ENCODE measurements at regions not wholly inside any gene's neighbourhood (a gene's known extent, or its start where the extent isn't known, plus 50 kb on each side); places are given as distances from the start of the nearest gene placed in this dataset.
"Not testable (repeated sequence)": the region's sequence is repeated elsewhere in the genome, so short reads cannot be mapped to it uniquely, and the experiment has no call there.

GRCh38 chr2:20130160-20130560 is 78.7 kb upstream of the LAPTM4A start:
- DNase-seq, result no peak

DNA sequence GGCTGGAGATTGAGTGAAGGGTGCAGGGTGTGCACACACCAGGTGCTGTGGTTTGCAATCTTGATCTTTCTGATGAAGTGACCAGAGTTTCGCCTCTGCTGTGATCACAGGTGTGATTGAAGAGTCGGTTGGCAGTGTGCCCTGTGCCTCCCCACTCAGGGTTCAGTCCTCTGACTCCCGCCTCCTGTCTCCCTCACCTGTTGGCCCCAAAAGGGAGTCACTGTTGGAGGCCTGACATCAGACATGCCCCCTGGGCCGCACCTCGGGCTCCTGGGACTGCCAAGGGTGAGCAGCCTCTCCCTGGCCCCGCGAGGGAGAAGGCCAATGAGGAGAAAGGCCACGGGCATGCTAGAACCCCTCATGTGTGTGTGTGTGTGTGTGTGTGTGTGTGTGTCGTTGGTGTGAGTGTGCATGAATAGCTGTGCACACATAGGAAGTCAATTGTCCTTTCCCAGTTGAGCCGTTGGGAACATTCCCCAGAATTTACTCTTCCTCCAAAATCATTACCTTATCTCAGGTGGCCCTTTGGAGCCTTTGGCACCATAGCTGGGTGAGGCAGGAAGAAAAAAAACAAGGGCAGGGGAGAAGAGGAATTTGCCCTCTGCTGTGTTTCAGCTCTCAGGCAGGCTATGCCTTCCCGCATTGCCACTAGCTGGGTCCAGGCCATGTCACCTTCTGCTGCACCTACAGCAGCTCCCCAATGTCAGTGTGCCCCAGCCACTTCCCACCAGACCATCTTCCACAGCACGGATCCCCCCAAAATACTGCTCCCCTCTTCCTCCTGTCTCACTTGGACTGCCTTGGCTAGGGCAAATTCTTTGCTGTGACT is 78.1 kb upstream of the LAPTM4A start:
- no peak for DNase-seq

- no peak for DNase-seq
Measured at GRCh38 chr2:20128506-20129330, 77.3 kb upstream of the LAPTM4A start.

- no peak for DNase-seq
Measured at GRCh38 chr2:20126469-20126868, 75.0 kb upstream of the LAPTM4A start.

GRCh38 chr2:20126040-20126439 is 74.6 kb upstream of the LAPTM4A start:
- no peak for DNase-seq

GRCh38 chr2:20125616-20126015 is 74.2 kb upstream of the LAPTM4A start:
- no peak for DNase-seq

DNA sequence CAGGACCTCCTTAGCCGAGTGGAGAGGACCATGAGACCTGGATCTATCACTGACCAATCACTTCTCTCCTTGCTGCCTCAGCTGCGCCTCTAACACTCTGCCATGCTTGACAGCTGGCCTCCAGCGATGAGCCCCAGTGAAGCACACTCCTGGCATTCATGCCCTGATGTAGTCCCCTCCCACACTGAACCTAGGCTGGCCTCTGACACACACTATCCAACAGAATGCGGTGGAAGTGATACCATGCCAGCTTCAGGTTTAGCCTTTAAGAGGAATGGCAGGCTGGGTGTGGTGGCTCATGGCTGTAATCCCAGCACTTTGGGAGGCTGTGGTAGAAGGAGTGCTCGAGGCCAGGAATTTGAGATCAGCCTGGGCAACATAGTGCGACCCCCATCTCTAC is 73.7 kb upstream of the LAPTM4A start:
- DNase-seq, result no peak

DNA sequence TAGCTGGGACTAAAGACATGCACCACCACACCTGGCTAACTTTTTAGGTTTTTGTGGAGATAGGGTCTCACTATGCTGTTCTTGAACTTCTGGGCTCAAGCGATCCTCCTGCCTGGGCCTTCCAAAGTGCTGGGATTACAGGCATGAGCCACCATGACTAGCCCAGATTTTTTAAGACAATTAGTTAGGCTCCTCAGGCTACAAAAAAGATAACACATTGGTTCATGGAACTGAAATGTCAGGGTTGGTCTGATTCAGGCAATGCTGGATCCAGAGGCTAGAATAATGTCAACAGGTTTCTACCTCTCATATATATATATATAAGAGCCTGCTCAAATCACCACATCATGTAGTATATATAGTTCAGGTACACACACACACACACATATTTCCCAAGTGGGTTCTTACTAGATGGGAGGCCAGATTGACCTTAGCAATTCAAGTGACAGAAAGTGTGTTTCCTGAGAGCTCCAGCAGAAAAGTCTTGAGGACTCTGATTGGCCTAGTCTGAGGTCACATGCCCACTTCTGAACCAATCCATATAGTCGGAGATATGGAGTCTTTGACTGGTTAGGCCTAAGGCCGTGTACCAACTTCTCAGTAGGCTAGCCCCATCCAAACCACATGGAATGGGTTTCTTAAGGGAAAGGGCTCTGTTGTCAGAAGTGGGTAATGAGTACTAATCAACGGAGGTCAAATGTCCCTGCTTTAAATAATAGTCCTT is 72.6 kb upstream of the LAPTM4A start:
- DNase-seq, result no peak

- no peak for DNase-seq
Measured at GRCh38 chr2:20122864-20123263, 71.4 kb upstream of the LAPTM4A start.

DNA sequence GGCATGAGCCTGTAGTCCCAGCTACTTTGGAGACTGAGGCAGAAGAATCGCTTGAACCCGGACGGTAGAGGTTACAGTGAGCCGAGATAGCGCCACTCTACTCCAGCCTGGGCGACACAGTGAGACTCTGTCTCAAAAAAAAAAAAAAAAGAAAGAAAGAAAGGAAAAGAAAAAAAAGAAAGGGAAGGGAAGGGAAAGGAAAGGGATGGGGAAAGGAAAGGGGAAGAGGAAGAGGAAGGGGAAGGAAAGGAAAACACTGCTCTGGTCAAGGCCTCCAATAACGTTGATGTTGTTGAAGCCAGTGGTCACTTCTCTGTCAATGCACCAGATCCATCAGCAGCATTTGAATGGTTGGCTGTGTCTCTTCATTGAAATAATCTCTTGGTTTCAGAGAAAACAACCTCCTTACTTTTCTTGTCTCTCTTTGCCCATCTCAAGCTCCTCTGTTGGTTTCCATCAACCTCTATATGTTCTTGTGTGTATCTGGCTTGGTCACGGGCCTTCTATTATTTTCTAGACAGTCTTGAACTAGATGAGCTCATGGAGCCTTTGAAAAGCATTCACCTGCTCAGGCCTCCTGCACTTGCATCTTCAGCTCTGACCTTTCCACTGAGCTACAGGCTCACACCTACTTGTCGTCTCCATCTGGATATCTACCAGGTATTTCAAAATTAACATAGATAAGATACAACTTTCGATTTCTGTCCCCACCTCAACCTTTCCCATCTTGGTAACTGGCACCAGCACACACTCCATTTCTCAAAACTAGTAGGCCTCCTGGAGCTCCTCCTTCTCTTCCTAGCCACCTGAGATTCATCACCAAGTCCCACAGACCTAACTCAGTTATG is 69.4 kb upstream of the LAPTM4A start:
- DNase-seq, result no peak

- no peak for DNase-seq
Measured at GRCh38 chr2:20118051-20118450, 66.6 kb upstream of the LAPTM4A start.

- DNase-seq, result no peak
Measured at GRCh38 chr2:20115902-20116301, 64.5 kb upstream of the LAPTM4A start.

- DNase-seq, result no peak
Measured at GRCh38 chr2:20115374-20115773, 63.9 kb upstream of the LAPTM4A start.

- DNase-seq, result no peak
Measured at GRCh38 chr2:20113986-20114938, 62.8 kb upstream of the LAPTM4A start.

DNA sequence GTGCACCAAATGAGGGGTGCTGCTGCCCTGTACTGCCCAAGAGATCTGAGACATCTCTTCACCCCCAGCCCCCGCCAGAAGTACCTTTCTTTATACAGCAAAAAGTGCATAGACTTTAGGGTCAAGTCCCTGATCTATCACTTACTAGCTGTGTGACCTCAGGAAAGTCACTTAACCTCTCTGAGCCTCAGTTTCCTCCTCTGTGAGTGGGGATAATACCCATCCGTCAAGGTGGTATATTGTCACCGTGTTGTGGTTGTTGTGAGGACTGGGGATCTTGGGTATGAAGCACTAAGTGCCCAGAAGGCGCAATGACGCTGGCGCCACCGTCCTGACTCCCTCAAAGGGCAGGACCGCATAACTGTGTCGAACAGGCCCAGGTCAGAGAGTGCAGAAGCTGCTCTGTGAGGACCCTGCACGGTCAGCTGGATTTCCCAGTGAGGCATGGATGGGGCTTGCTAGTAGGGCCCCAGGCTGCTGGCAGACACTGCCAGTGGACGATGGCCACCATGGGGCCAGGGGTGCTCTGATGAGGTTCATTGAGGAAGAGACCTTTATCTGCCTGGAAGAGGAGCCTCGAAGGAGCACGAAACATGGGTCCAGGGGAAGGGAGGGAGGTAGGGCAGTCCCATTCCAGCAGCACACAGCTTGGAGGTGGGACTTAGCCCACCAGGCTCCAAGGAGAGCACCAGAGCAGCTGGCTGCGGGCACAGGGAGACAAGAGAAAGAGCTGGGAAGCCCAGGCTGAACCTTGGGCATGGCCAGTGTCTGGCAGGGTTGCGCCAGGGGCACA is 61.8 kb upstream of the LAPTM4A start:
- DNase-seq, result no peak

DNA sequence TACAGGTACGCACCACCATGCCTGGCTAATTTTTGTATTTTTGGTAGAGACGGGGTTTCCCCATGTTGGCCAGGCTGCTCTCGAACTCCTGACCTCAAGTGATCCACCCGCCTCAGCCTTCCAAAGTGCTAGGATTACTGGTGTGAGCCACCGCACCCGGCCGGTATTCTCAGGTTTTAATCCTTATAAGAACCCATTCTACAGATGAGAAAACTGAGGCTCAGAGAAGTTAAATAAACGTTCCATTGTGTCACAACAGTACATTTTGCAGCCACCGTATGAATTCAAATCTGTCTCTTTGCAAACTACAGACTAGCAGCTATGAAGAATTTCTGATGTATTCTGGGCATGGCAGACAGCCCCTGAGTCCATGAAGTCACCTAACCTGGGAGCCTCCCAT is 60.9 kb upstream of the LAPTM4A start:
- not testable (repeated sequence) for DNase-seq

- DNase-seq, result no peak
Measured at GRCh38 chr2:20111311-20112131, 60.1 kb upstream of the LAPTM4A start.

- DNase-seq, result no peak
Measured at GRCh38 chr2:20110876-20111275, 59.4 kb upstream of the LAPTM4A start.

- no peak for DNase-seq
Measured at GRCh38 chr2:20110383-20110782, 59.0 kb upstream of the LAPTM4A start.

Measured in right forelimb (tissue), 1 donor.